ENCODE measurements at regions not wholly inside any gene's neighbourhood (a gene's known extent, or its start where the extent isn't known, plus 50 kb on each side); places are given as distances from the start of the nearest gene placed in this dataset.
"Not testable (repeated sequence)": the region's sequence is repeated elsewhere in the genome, so short reads cannot be mapped to it uniquely, and the experiment has no call there.

GRCh38 chr5:68803881-68804319, 289.9 kb upstream of the SLC30A5 start:
- DNase-seq (ENCODE audit: low read depth): no peak

- DNase-seq (ENCODE audit: low read depth): no peak
Observed at GRCh38 chr5:68804343-68804742, 289.5 kb upstream of the SLC30A5 start.

DNA sequence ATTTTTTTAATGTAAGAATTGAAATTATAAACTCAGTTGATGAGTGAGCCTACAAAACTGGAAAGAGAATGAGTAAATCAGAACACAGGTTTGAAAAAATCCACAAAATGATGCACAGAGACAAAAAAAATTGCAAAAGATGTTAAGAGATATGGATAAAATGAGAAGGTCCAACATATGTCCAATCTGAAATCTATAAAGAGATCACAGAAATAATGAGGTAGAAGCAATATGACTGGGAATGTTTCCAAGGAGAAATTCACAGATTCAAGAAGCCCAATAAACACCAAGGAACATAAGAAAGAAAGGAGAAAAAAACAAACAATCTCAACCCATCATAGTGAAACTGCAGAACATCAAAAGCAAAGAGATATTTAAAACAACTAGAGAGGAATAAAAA, 288.4 kb upstream of the SLC30A5 start:
- no peak for DNase-seq (ENCODE audit: low read depth)

- DNase-seq (ENCODE audit: low read depth): no peak
Observed at GRCh38 chr5:68817632-68818031, 276.2 kb upstream of the SLC30A5 start.

- no peak for DNase-seq (ENCODE audit: low read depth)
Observed at GRCh38 chr5:68818057-68818695, 275.6 kb upstream of the SLC30A5 start.

DNA sequence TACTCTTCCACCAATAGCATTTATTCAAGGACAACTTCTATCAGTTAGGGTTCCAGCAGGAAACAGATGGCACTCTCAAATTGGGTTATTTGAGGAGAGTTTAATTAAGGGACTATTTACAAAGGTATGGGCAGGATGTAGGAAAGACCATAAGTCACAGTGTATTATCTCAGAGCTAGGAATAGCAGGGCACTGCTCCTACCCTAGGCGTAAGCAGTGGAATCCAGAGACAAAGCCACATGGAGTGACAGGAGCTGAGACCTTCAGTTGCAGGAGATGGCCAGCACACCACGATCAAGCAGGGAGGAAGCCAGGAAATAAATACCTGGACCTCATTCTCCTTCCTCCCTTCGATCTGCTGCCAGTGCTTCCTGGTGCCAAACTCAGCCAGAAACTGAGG, 274.9 kb upstream of the SLC30A5 start:
- no peak for DNase-seq (ENCODE audit: low read depth)

DNA sequence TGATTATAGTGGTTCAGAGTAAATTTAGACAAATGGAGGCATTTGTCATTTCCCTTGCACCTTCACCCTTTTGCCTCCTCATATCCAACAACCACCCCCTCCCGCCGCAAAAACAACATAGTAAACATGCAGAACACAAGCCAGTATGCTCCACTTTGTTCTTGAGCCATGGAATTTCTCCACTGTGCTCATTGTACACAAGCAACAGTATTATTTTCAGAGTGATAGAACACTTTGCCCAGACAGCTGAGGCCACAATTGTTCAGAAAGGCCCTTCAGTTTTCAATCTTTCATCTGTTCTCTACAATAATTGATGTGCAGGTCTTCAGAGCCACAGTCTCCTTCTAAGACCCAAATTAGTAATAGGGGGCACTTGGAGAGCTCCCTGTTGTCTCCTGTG, 272.8 kb upstream of the SLC30A5 start:
- no peak for DNase-seq (ENCODE audit: low read depth)

- no peak for DNase-seq (ENCODE audit: low read depth)
Observed at GRCh38 chr5:68822796-68823195, 271.0 kb upstream of the SLC30A5 start.

GRCh38 chr5:68823301-68823700, 270.5 kb upstream of the SLC30A5 start:
- no peak for DNase-seq (ENCODE audit: low read depth)

DNA sequence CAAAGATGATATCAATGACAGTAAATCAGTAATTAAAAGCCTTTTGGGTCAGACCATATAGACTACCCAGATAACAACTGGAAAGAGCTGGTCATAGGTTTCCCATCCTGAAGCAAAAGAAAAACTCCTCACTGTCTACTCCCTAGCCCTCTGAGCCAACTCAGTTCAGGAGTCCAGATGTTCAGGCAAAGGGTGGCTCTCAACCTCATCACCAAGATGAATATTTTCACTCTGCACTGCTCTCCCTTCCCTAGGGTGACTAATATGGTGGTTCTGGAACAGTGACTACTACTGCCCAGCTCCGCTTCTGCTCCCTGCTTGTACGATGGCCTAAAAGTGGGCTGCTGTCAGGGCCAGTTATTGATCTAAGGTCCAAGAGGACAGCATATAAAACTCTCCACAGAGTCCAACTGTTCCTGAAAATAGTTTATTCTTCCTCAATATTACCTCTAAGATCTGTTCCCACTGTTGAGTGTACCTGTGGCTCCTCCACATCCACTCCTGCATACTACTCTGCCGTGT, 263.4 kb upstream of the SLC30A5 start:
- DNase-seq (ENCODE audit: low read depth): no peak

GRCh38 chr5:68834491-68834981, 259.3 kb upstream of the SLC30A5 start:
- no peak for DNase-seq (ENCODE audit: low read depth)

DNA sequence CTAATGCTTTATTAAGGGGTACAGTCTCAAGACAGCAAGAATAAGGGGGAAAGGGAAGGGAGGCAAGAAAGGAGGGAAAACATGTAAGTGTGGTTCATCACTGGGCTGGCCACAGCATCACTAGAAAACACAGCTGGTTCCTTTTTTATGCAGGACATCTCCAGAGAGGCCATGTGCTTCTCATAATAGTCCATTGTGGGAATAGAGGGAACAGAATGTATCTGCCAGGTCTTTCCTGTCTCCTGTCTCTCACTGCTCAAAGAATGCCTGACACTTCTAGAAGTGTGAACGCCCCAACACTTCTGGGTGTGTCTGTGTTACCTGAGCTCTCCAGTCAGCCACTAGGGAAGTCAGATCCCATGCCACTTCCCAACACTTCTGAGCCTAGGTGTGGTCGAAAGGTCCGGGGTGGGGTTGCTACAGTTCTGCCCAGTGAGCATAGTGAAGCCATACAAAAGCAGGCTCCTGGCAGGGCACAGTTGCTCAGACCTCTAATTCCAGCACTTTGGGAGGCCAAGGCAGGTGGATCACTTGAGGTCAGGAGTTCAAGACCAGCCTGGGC, 255.6 kb upstream of the SLC30A5 start:
- no peak for DNase-seq (ENCODE audit: low read depth)

DNA sequence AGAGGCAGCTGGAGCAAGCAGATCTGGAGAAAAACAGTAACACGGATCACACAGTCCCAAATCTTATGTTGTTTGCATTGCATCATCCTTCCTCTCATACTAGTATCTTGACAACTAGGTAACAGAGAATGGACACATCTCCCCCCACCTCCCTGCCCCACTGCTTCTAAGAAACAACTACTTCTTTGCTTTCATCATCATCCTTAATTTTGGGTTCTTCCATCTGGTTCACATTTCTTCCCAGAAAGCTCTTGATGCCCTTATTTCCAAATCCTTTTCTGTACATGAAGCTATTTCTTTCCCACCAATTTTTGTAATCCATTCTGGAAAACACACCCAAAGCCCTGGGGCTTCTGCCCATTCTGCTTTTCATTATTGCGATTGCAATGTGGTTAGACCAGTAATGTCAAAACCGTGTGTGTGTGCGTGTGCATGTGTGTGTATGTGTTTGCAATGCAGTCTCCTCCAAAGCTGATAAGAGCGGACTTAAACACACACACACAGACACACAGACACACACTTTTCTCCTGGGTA, 254.7 kb upstream of the SLC30A5 start:
- DNase-seq (ENCODE audit: low read depth): no peak

DNA sequence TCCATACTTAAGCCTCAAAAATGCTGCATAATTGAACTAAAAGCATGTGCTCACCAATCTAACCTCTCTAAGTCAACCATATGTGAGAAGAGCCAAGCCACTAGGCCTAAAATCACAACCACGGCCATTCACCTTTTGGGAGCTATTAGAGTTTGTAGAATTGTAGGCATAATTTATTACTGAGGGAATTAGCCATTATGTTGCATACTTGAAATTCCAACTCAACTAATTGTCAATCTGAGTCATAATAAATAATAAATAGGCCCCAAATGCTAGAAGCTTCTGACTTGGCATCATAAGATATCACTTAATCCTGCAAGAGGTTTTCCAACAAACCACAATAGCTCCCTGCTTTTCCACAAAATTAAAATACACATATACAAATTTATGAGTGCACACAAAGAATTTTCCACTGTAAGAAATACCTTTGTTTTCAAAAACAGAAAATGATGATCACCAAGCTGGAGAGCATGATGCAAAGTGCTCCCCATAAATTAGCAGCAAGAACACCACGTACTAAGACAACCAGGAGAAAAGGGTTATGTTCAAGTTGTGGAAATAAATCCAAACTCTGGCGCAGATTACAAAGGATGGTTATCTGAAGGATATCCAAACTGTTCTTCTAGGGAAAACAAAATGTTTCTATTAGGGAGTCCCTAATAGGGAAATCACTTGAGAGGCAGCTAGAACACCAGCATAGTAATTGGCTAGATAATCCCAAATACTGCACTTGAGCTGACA, 250.0 kb upstream of the SLC30A5 start:
- DNase-seq (ENCODE audit: low read depth): no peak

GRCh38 chr5:68845131-68845530, 248.7 kb upstream of the SLC30A5 start:
- DNase-seq (ENCODE audit: low read depth): no peak

GRCh38 chr5:68846828-68847227, 247.0 kb upstream of the SLC30A5 start:
- no peak for DNase-seq (ENCODE audit: low read depth)

- DNase-seq (ENCODE audit: low read depth): no peak
Observed at GRCh38 chr5:68848091-68848490, 245.7 kb upstream of the SLC30A5 start.

DNA sequence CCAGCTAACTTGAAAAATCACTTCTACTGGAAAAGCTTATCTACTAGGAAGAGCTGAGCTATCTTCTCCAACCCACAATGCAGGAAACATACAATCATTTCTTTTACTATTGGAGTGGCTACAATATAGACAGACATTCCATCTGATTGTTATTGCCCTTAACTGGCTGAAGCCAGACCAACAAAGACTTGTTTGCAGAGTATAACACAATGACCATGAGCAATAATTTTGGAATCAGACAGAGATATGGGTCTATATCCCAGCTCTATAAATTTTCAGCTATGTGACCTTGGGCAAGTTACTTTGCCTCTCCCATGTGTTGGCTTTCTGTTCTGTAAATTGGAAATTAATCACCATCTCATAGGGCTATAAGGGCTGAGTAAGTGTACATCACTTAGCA, 244.7 kb upstream of the SLC30A5 start:
- DNase-seq (ENCODE audit: low read depth): no peak

GRCh38 chr5:68849906-68850305, 243.9 kb upstream of the SLC30A5 start:
- no peak for DNase-seq (ENCODE audit: low read depth)

DNA sequence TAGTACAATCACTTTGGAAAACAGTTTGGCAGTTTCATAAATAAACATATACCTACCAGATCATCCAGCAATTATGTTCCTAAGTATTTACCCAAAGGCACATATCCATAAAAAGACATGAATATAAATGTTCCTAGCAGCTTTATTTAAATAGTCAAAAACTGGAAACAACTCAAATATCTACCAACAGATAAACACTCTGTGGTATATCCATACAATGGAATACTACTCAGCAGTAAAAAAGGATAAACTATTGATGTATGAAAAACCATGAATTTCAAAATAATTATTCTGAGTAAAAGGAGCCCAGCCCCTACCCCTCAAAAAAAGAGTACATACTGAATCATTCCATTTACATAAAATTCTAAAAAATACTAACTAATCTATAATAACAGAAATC, 232.7 kb upstream of the SLC30A5 start:
- no peak for DNase-seq (ENCODE audit: low read depth)

- no peak for DNase-seq (ENCODE audit: low read depth)
Observed at GRCh38 chr5:68862560-68862959, 231.3 kb upstream of the SLC30A5 start.

- not testable (repeated sequence) for DNase-seq (ENCODE audit: low read depth)
Observed at GRCh38 chr5:68865192-68865591, 228.6 kb upstream of the SLC30A5 start.

All from activated gamma-delta T cell treated with anti-CD3 and anti-CD28 coated beads, Interleukin-2, amount 50 U/mL, for 16 hours (primary cell).